PFSK-1 (cell line): ENCODE measurements at regions not wholly inside any gene's neighbourhood (a gene's known extent, or its start where the extent isn't known, plus 50 kb on each side); places are given as distances from the start of the nearest gene placed in this dataset.

ENCODE experiments used
- FOXP2 ChIP-seq: optimal IDR thresholded peaks from 2 replicates; pipeline ENCODE3; 2011; ENCODE audit warnings: borderline replicate concordance, control low read depth, inconsistent platforms; ENCODE audit not compliant: insufficient read depth; ENCODE audit errors: extremely low read length, extremely low read depth
- POLR2AphosphoS5 ChIP-seq: IDR thresholded peaks from 2 replicates; pipeline ENCODE4 v1.6.1; 2012; ENCODE audit warnings: low read depth, mild to moderate bottlenecking, control low read depth, low read length, moderate library complexity
- REST ChIP-seq, 2 experiments: IDR thresholded peaks; 2 replicates each; pipeline versions ENCODE4 v1.6.1 to v1.8.0; 2011 to 2012; ENCODE audit warnings: low read depth in 2 of 2, low read length in 2 of 2, control low read depth in 1 of 2, inconsistent platforms in 1 of 2, mild to moderate bottlenecking in 1 of 2, moderate library complexity in 1 of 2; ENCODE audit not compliant: insufficient read depth in 1 of 2
- SIN3A ChIP-seq: IDR thresholded peaks from 2 replicates; pipeline ENCODE4 v1.6.1; 2012; ENCODE audit warnings: mild to moderate bottlenecking, low read length, moderate library complexity, borderline replicate concordance; ENCODE audit not compliant: insufficient read depth
- TAF1 ChIP-seq: IDR thresholded peaks from 2 replicates; pipeline ENCODE4 v1.6.1; 2012; ENCODE audit warnings: low read length, control low read depth, borderline replicate concordance; ENCODE audit not compliant: insufficient read depth

- TF ChIP-seq REST (IDR thresholded peaks at IDR 0.05; ENCODE audit: insufficient read depth in 1 of 2, low read depth in 2 of 2, low read length in 2 of 2): no peak
- no peak for TF ChIP-seq FOXP2
These were observed 133.6 kb upstream of the NPVF start for GRCh38 chr7:25361863-25362262.

- no peak for TF ChIP-seq POLR2AphosphoS5
- no peak for TF ChIP-seq REST (IDR thresholded peaks at IDR 0.05; ENCODE audit: insufficient read depth in 1 of 2, low read depth in 2 of 2, low read length in 2 of 2)
- no peak for TF ChIP-seq TAF1
- TF ChIP-seq SIN3A: no peak
- no peak for TF ChIP-seq FOXP2
These were observed 140.4 kb upstream of the NPVF start for GRCh38 chr7:25368599-25369201.

- TF ChIP-seq POLR2AphosphoS5 (no peak), TAF1 (no peak), FOXP2 (no peak), REST (IDR thresholded peaks at IDR 0.05; ENCODE audit: insufficient read depth in 1 of 2, low read depth in 2 of 2, low read length in 2 of 2) (no peak), SIN3A (no peak)
These were observed 141.5 kb upstream of the NPVF start for GRCh38 chr7:25369786-25370185.

GRCh38 chr7:25371972-25372371, 143.7 kb upstream of the NPVF start:
- TF ChIP-seq REST (IDR thresholded peaks at IDR 0.05; ENCODE audit: insufficient read depth in 1 of 2, low read depth in 2 of 2, low read length in 2 of 2) (no peak), SIN3A (no peak), FOXP2 (no peak), POLR2AphosphoS5 (no peak), TAF1 (no peak)
